Neuronal stem cell (in vitro differentiated cells): ENCODE measurements at regions not wholly inside any gene's neighbourhood (a gene's known extent, or its start where the extent isn't known, plus 50 kb on each side); places are given as distances from the start of the nearest gene placed in this dataset.

ENCODE experiments used
- DNase-seq: peaks from one replicate; pipeline ENCODE4 v3.0.0-alpha.2; 2013; ENCODE audit warnings: low spot score
- H2AFZ ChIP-seq: one replicate; pipeline ENCODE4 v1.6.1; 2013; ENCODE audit warnings: mild to moderate bottlenecking, low read length, inconsistent platforms
- H2AK5ac ChIP-seq: 2 replicates; pipeline ENCODE4 v1.6.1; 2013; ENCODE audit warnings: low read depth, mild to moderate bottlenecking, inconsistent platforms, low read length, moderate library complexity, mixed read lengths
- H2BK120ac ChIP-seq: 2 replicates; pipeline ENCODE4 v1.6.1; 2013; ENCODE audit warnings: low read depth, mild to moderate bottlenecking, inconsistent platforms, low read length, moderate library complexity, mixed read lengths
- H2BK12ac ChIP-seq: one replicate; pipeline ENCODE4 v1.6.1; 2013; ENCODE audit warnings: low read length, inconsistent platforms
- H2BK15ac ChIP-seq: 2 replicates; pipeline ENCODE4 v1.6.1; 2013; ENCODE audit warnings: mild to moderate bottlenecking, low read length, inconsistent platforms, mixed read lengths
- H2BK5ac ChIP-seq: one replicate; pipeline ENCODE4 v1.6.1; 2013; ENCODE audit warnings: inconsistent platforms, mild to moderate bottlenecking, low read length, moderate library complexity
- H3K14ac ChIP-seq: one replicate; pipeline ENCODE4 v1.6.1; 2013; ENCODE audit warnings: low read length, inconsistent platforms
- H3K18ac ChIP-seq: 2 replicates; pipeline ENCODE4 v1.6.1; 2013; ENCODE audit warnings: low read length, inconsistent platforms
- H3K23ac ChIP-seq: 2 replicates; pipeline ENCODE4 v1.6.1; 2013; ENCODE audit warnings: low read depth, mild to moderate bottlenecking, mixed read lengths, low read length, inconsistent platforms; ENCODE audit not compliant: poor library complexity
- H3K27ac ChIP-seq: replicated peaks from 3 replicates; pipeline ENCODE4 v1.5.1; 2013; ENCODE audit warnings: low read length, inconsistent platforms
- H3K27me3 ChIP-seq, 3 experiments: 2 replicates each; pipeline ENCODE4 v1.6.1; 2013; ENCODE audit warnings: low read length in 3 of 3, mild to moderate bottlenecking in 2 of 3, inconsistent platforms in 1 of 3, low read depth in 1 of 3, mixed read lengths in 1 of 3, moderate library complexity in 1 of 3; ENCODE audit not compliant: control insufficient read depth in 3 of 3, insufficient read depth in 3 of 3
- H3K36me3 ChIP-seq, 2 donors: replicated peaks in 1 of 2; 2 replicates each; pipeline ENCODE4 v1.6.1; 2013; ENCODE audit warnings: low read length in 2 of 2; ENCODE audit not compliant: control insufficient read depth in 2 of 2, insufficient read depth in 2 of 2
- H3K4ac ChIP-seq: 2 replicates; pipeline ENCODE4 v1.6.1; 2013; ENCODE audit warnings: inconsistent platforms, mild to moderate bottlenecking, low read length, moderate library complexity
- H3K4me1 ChIP-seq, 2 donors: 1 replicate in 1 of 2; 2 replicates in 1 of 2; pipeline ENCODE4 v1.6.1; 2013; ENCODE audit warnings: low read length in 2 of 2, low read depth in 1 of 2; ENCODE audit not compliant: control insufficient read depth in 2 of 2, insufficient read depth in 1 of 2
- H3K4me2 ChIP-seq: one replicate; pipeline ENCODE4 v1.6.1; 2013; ENCODE audit warnings: mild to moderate bottlenecking, low read length, inconsistent platforms; ENCODE audit not compliant: insufficient read depth, poor library complexity, severe bottlenecking
- H3K4me3 ChIP-seq, 2 donors: 2 replicates each; pipeline ENCODE4 v1.5.1; 2013; ENCODE audit warnings: low read length in 2 of 2, mild to moderate bottlenecking in 2 of 2, inconsistent platforms in 1 of 2, moderate library complexity in 1 of 2
- H3K79me1 ChIP-seq: one replicate; pipeline ENCODE4 v1.6.1; 2013; ENCODE audit warnings: low read depth, mild to moderate bottlenecking, inconsistent platforms, low read length, moderate library complexity
- H3K9ac ChIP-seq: one replicate; pipeline ENCODE4 v1.6.1; 2013; ENCODE audit warnings: mild to moderate bottlenecking, low read depth, low read length, inconsistent platforms; ENCODE audit not compliant: poor library complexity
- H3K9me3 ChIP-seq, 2 donors: replicated peaks in 1 of 2; 2 replicates each; pipeline versions ENCODE3 to v1.6.1; 2013; ENCODE audit warnings: low read length in 2 of 2, mild to moderate bottlenecking in 2 of 2, inconsistent platforms in 1 of 2, low read depth in 1 of 2, mixed read lengths in 1 of 2, moderate library complexity in 1 of 2; ENCODE audit not compliant: control insufficient read depth in 2 of 2, insufficient read depth in 1 of 2
- H4K8ac ChIP-seq: one replicate; pipeline ENCODE4 v1.6.1; 2013; ENCODE audit warnings: low read depth, mild to moderate bottlenecking, inconsistent platforms, low read length, moderate library complexity
- H4K91ac ChIP-seq: one replicate; pipeline ENCODE4 v1.6.1; 2013; ENCODE audit warnings: low read length, low read depth, mild to moderate bottlenecking, inconsistent platforms; ENCODE audit not compliant: poor library complexity
- WGBS, 2 donors: extraction: QIAGEN DNeasy Blood & Tissue Kit; methylation state at CpG; one replicate each; pipeline ENCODE4 v1.1.7; 2013; ENCODE audit warnings: missing lambda C conversion rate in 2 of 2, mixed read lengths in 1 of 2; ENCODE audit not compliant: insufficient read length in 2 of 2, insufficient replicate concordance in 1 of 2; ENCODE audit errors: extremely low coverage in 2 of 2; 5-methylcytosine and 5-hydroxymethylcytosine counted together

- Histone ChIP-seq H3K4me3 (no peak overlapping the region), H3K36me3 (no peaks in the 10 kb centered on the region), H3K18ac (no peak overlapping the region), H3K4me1 (no peaks in the 10 kb centered on the region), H2BK12ac (no peak overlapping the region), H2BK15ac (no peak overlapping the region), H3K23ac (no peak overlapping the region), H2AFZ (no peak overlapping the region), H3K27ac (no peak overlapping the region), H3K14ac (no peak overlapping the region), H3K9me3 (no peaks in the 10 kb centered on the region), H3K4ac (no peak overlapping the region), H2BK5ac (no peak overlapping the region), H3K4me2 (no peak overlapping the region), H3K79me1 (no peaks in the 10 kb centered on the region), H3K9ac (no peak overlapping the region), H4K8ac (no peak overlapping the region), H4K91ac (no peak overlapping the region), H3K27me3 (no peaks in the 10 kb centered on the region), H2BK120ac (no peak overlapping the region), H2AK5ac (no peak overlapping the region)
- no CpG with 5 or more reads among the region's 1 CpG for WGBS, 2 donors
- no peak for DNase-seq
Observed at GRCh38 chrY:16097325-16097724, 1573.0 kb downstream of the NLGN4Y start.

- WGBS, 2 donors = no CpG with 5 or more reads among the region's 1 CpG
- Histone ChIP-seq H3K4ac (no peak overlapping the region), H2BK120ac (no peak overlapping the region), H2BK12ac (no peak overlapping the region), H3K4me1 (no peaks in the 10 kb centered on the region), H3K9me3 (no peaks in the 10 kb centered on the region), H3K4me2 (no peak overlapping the region), H4K91ac (no peak overlapping the region), H3K36me3 (no peaks in the 10 kb centered on the region), H2BK5ac (no peak overlapping the region), H3K14ac (no peak overlapping the region), H3K79me1 (no peaks in the 10 kb centered on the region), H3K4me3 (no peak overlapping the region), H3K9ac (no peak overlapping the region), H3K27me3 (no peaks in the 10 kb centered on the region), H2AFZ (no peak overlapping the region), H2AK5ac (no peak overlapping the region), H3K23ac (no peak overlapping the region), H3K27ac (peak overlapping the region; percentile 73), H4K8ac (no peak overlapping the region), H2BK15ac (no peak overlapping the region), H3K18ac (no peak overlapping the region)
- DNase-seq = peak; percentile 2
Observed at GRCh38 chrY:16101815-16102214, 1577.5 kb downstream of the NLGN4Y start.

GRCh38 chrY:16106613-16107012 lies 1582.3 kb downstream of the NLGN4Y start:
- Histone ChIP-seq H2AFZ (no peak overlapping the region), H3K79me1 (no peaks in the 10 kb centered on the region), H2BK12ac (no peak overlapping the region), H2BK120ac (no peak overlapping the region), H2AK5ac (no peak overlapping the region), H4K91ac (no peak overlapping the region), H3K27me3 (no peaks in the 10 kb centered on the region), H3K36me3 (no peaks in the 10 kb centered on the region), H2BK15ac (no peak overlapping the region), H3K27ac (no peak overlapping the region), H3K4me1 (no peaks in the 10 kb centered on the region), H3K14ac (no peak overlapping the region), H4K8ac (no peak overlapping the region), H3K4me2 (no peak overlapping the region), H3K23ac (no peak overlapping the region), H3K18ac (no peak overlapping the region), H3K4ac (no peak overlapping the region), H3K9me3 (no peaks in the 10 kb centered on the region), H3K4me3 (no peak overlapping the region), H2BK5ac (no peak overlapping the region), H3K9ac (no peak overlapping the region)
- WGBS, 2 donors = no CpG with 5 or more reads among the region's 3 CpGs
- DNase-seq = no peak

GRCh38 chrY:16108839-16109238 lies 1584.5 kb downstream of the NLGN4Y start:
- H3K9me3 ChIP-seq = no peaks in the 10 kb centered on the region
- no peaks in the 10 kb centered on the region for H3K36me3 ChIP-seq
- H2BK12ac ChIP-seq = no peak overlapping the region
- H3K4me3 ChIP-seq = no peak overlapping the region
- no peaks in the 10 kb centered on the region for H3K4me1 ChIP-seq
- no peak overlapping the region for H4K8ac ChIP-seq
- no peak overlapping the region for H4K91ac ChIP-seq
- H2AK5ac ChIP-seq = no peak overlapping the region
- H3K18ac ChIP-seq = no peak overlapping the region
- no peak overlapping the region for H2BK5ac ChIP-seq
- no peak overlapping the region for H2AFZ ChIP-seq
- H3K23ac ChIP-seq = no peak overlapping the region
- H3K79me1 ChIP-seq = no peaks in the 10 kb centered on the region
- no CpG with 5 or more reads among the region's 2 CpGs for WGBS, 2 donors
- no peak overlapping the region for H3K4me2 ChIP-seq
- DNase-seq = no peak
- H3K4ac ChIP-seq = no peak overlapping the region
- no peak overlapping the region for H2BK120ac ChIP-seq
- no peaks in the 10 kb centered on the region for H3K27me3 ChIP-seq
- no peak overlapping the region for H3K9ac ChIP-seq
- no peak overlapping the region for H3K14ac ChIP-seq
- H2BK15ac ChIP-seq = no peak overlapping the region
- H3K27ac ChIP-seq = no peak overlapping the region
